ENCODE measurements at regions not wholly inside any gene's neighbourhood (a gene's known extent, or its start where the extent isn't known, plus 50 kb on each side); places are given as distances from the start of the nearest gene placed in this dataset.

- ATAC-seq (no peak), FAIRE-seq (no peak), DNase-seq (ENCODE audit: extremely low read depth in 1 of 4, low spot score in 3 of 4) (no peak)
- intact Hi-C loops (cut with micrococcal nuclease): no loop called here
- H3K4me2 ChIP-seq (ENCODE audit: insufficient read depth, low read length): no peak overlapping the region
- H3K4me1 ChIP-seq (replicated peaks in 1 of 2; ENCODE audit: control insufficient read depth in 2 of 2, insufficient read depth in 2 of 2, low read length in 2 of 2): no peaks in the 10 kb centered on the region
- WGBS (ENCODE audit: insufficient coverage, low coverage, missing lambda C conversion rate): 0% methylated on average over 4 of the region's 6 CpGs
- no peak overlapping the region for H3K9ac ChIP-seq (ENCODE audit: insufficient read depth in 1 of 2, low read depth in 2 of 2, low read length in 2 of 2)
- H3K27ac ChIP-seq (ENCODE audit: extremely low read depth, low read depth, low read length): no peak overlapping the region
- no peaks in the 10 kb centered on the region for H3K27me3 ChIP-seq (ENCODE audit: control insufficient read depth in 2 of 2, insufficient read depth in 2 of 2, low read length in 2 of 2)
- H2AFZ ChIP-seq (ENCODE audit: low read depth, low read length): no peak overlapping the region
- POLR2A ChIA-PET: no interaction called here
- no peak for TF ChIP-seq U2AF2 (optimal IDR thresholded peaks at IDR 0.05; ENCODE audit: low read depth, low read length)
- no peaks in the 10 kb centered on the region for H3K9me3 ChIP-seq (replicated peaks; ENCODE audit: control insufficient read depth, insufficient read depth, low read depth, low read length)
- CTCF ChIA-PET (ENCODE audit: low intra/inter-chr PET ratio): no interaction called here
- no peak overlapping the region for H3K4me3 ChIP-seq
- no peaks in the 10 kb centered on the region for H4K20me1 ChIP-seq (replicated peaks; ENCODE audit: control insufficient read depth, insufficient read depth, low read length)
- H3K79me2 ChIP-seq (ENCODE audit: control insufficient read depth, insufficient read depth, low read length): no peaks in the 10 kb centered on the region
- no TSS peak for BruUV-seq (replicated peaks)
- H3K36me3 ChIP-seq (ENCODE audit: control insufficient read depth, insufficient read depth, low read length): no peaks in the 10 kb centered on the region
- in situ Hi-C loops (cut with MboI): no loop called here
- no peaks in the 10 kb centered on the region for H3K9me1 ChIP-seq (ENCODE audit: control insufficient read depth, insufficient read depth, low read length)
Measured at GRCh38 chr9:16303506-16303905, 567.0 kb downstream of the BNC2 start.

GRCh38 chr9:16304301-16304700, 566.2 kb downstream of the BNC2 start:
- H4K20me1 ChIP-seq (replicated peaks; ENCODE audit: control insufficient read depth, insufficient read depth, low read length): no peaks in the 10 kb centered on the region
- H3K27me3 ChIP-seq (ENCODE audit: control insufficient read depth in 2 of 2, insufficient read depth in 2 of 2, low read length in 2 of 2): no peaks in the 10 kb centered on the region
- CTCF ChIA-PET (ENCODE audit: low intra/inter-chr PET ratio): no interaction called here
- H3K4me2 ChIP-seq (ENCODE audit: insufficient read depth, low read length): no peak overlapping the region
- H3K9me1 ChIP-seq (ENCODE audit: control insufficient read depth, insufficient read depth, low read length): no peaks in the 10 kb centered on the region
- no peaks in the 10 kb centered on the region for H3K4me1 ChIP-seq (replicated peaks in 1 of 2; ENCODE audit: control insufficient read depth in 2 of 2, insufficient read depth in 2 of 2, low read length in 2 of 2)
- no peaks in the 10 kb centered on the region for H3K36me3 ChIP-seq (ENCODE audit: control insufficient read depth, insufficient read depth, low read length)
- no peaks in the 10 kb centered on the region for H3K9me3 ChIP-seq (replicated peaks; ENCODE audit: control insufficient read depth, insufficient read depth, low read depth, low read length)
- no peak overlapping the region for H3K4me3 ChIP-seq
- no peaks in the 10 kb centered on the region for H3K79me2 ChIP-seq (ENCODE audit: control insufficient read depth, insufficient read depth, low read length)
- no peak for ATAC-seq
- POLR2A ChIA-PET: no interaction called here
- BruUV-seq (replicated peaks): no TSS peak
- H3K9ac ChIP-seq (ENCODE audit: insufficient read depth in 1 of 2, low read depth in 2 of 2, low read length in 2 of 2): no peak overlapping the region
- intact Hi-C loops (cut with micrococcal nuclease) (no loop called here), in situ Hi-C loops (cut with MboI) (no loop called here)
- no peak for TF ChIP-seq SREBF1 (IDR thresholded peaks at IDR 0.05; ENCODE audit: borderline replicate concordance, low read depth, low read length)
- no peak for FAIRE-seq
- H3K27ac ChIP-seq (ENCODE audit: extremely low read depth, low read depth, low read length): no peak overlapping the region
- WGBS (ENCODE audit: insufficient coverage, low coverage, missing lambda C conversion rate): 0% methylated on average over 3 of the region's 3 CpGs
- DNase-seq (ENCODE audit: extremely low read depth in 1 of 4, low spot score in 3 of 4): no peak
- no peak overlapping the region for H2AFZ ChIP-seq (ENCODE audit: low read depth, low read length)

All from K562 (cell line).